ENCODE measurements at regions not wholly inside any gene's neighbourhood (a gene's known extent, or its start where the extent isn't known, plus 50 kb on each side); places are given as distances from the start of the nearest gene placed in this dataset.

GRCh38 chr17:77857613-77858012 is 100.9 kb upstream of the TNRC6C start:
- TF ChIP-seq CTCF (IDR thresholded peaks at IDR 0.05) (no peak), POLR2A (IDR thresholded peaks at IDR 0.05) (no peak)
